OCI-LY7 (cell line): ENCODE measurements at regions not wholly inside any gene's neighbourhood (a gene's known extent, or its start where the extent isn't known, plus 50 kb on each side); places are given as distances from the start of the nearest gene placed in this dataset.

Experiments used
- BruUV-seq: library from RNA; stranded (reverse); fragments of 400-500 nt; replicated peaks from 2 replicates; lab custom pipeline; 2021; lab: Mats Ljungman, UMichigan
- CTCF ChIA-PET: fragments of 300-600 bp; sonication (Branson Sonifier 250); formaldehyde crosslinking; loops from one replicate; lab custom pipeline; 2022; ENCODE audit warnings: antibody characterized with exemption; ENCODE audit not compliant: unreplicated experiment; lab: Charles Lee
- POLR2A ChIA-PET: fragments of 300-600 bp; sonication (Branson Sonifier 250); formaldehyde crosslinking; loops from one replicate; lab custom pipeline; 2022; ENCODE audit warnings: antibody characterized with exemption; lab: Charles Lee
- DNase-seq: peaks from one replicate; pipeline ENCODE4 v3.0.0-alpha.2; 2015; ENCODE audit warnings: low spot score
- H2AFZ ChIP-seq: fragments of 200-600 bp; sonication (generic), shearing (Covaris generic); 2 replicates; pipeline ENCODE4 v1.6.1; 2014; ENCODE audit warnings: mild to moderate bottlenecking, antibody characterized with exemption, low read length, moderate library complexity
- H3K27ac ChIP-seq: fragments of 200-600 bp; sonication (generic); 2 replicates; pipeline ENCODE4 v1.5.1; 2014; ENCODE audit warnings: mixed run types, low read depth, mild to moderate bottlenecking, moderate library complexity, low read length, inconsistent platforms; ENCODE audit not compliant: poor library complexity, severe bottlenecking
- H3K36me3 ChIP-seq: fragments of 200-600 bp; sonication (generic); 2 replicates; pipeline ENCODE4 v1.6.1; 2014; ENCODE audit warnings: mild to moderate bottlenecking, antibody characterized with exemption, low read length, moderate library complexity, mixed read lengths; ENCODE audit not compliant: insufficient read depth
- H3K4me1 ChIP-seq: fragments of 200-600 bp; sonication (generic); 2 replicates; pipeline ENCODE4 v1.5.1; 2014; ENCODE audit warnings: mild to moderate bottlenecking, low read length; ENCODE audit not compliant: insufficient read depth, poor library complexity, severe bottlenecking
- H3K4me2 ChIP-seq: fragments of 200-600 bp; sonication (generic); 2 replicates; pipeline ENCODE4 v1.6.1; 2014; ENCODE audit warnings: mild to moderate bottlenecking, low read length
- H3K4me3 ChIP-seq: fragments of 200-600 bp; sonication (generic); 2 replicates; pipeline ENCODE4 v1.5.1; 2014; ENCODE audit warnings: mild to moderate bottlenecking, low read depth, low read length; ENCODE audit not compliant: poor library complexity, severe bottlenecking
- H3K79me2 ChIP-seq: fragments of 200-600 bp; sonication (generic); 2 replicates; pipeline ENCODE4 v1.6.1; 2016; ENCODE audit warnings: low read depth, mild to moderate bottlenecking, low read length, moderate library complexity, mixed read lengths; ENCODE audit not compliant: insufficient read depth
- H3K9me2 ChIP-seq: fragments of 200-600 bp; sonication (generic); 2 replicates; pipeline ENCODE4 v1.6.1; 2016; ENCODE audit warnings: mild to moderate bottlenecking, low read length, mixed read lengths; ENCODE audit not compliant: insufficient read depth
- H3K9me3 ChIP-seq: fragments of 200-600 bp; sonication (generic); 2 replicates; pipeline ENCODE4 v1.6.1; 2014; ENCODE audit warnings: mild to moderate bottlenecking, mixed run types, low read length, mixed read lengths
- H4K20me1 ChIP-seq: fragments of 200-600 bp; sonication (generic); 2 replicates; pipeline ENCODE4 v1.6.1; 2014; ENCODE audit warnings: mild to moderate bottlenecking, antibody characterized with exemption, low read length, moderate library complexity, mixed read lengths; ENCODE audit not compliant: insufficient read depth
- EZH2phosphoT487 ChIP-seq: fragments of 200-600 bp; sonication (generic); IDR thresholded peaks from 2 replicates; pipeline ENCODE4 v1.6.1; 2018; ENCODE audit warnings: low read depth, borderline replicate concordance, mild to moderate bottlenecking, mixed run types, antibody characterized with exemption, low read length, moderate library complexity, mixed read lengths
- intact Hi-C: fragments of 100-400 bp; cut with micrococcal nuclease; formaldehyde crosslinking; loops from one replicate; pipeline ENCODE4 v1.10.0; 2022; ENCODE audit not compliant: unreplicated experiment
- TF ChIP-seq, protein P1 (sequence below): fragments of 200-600 bp; sonication (generic); conservative IDR thresholded peaks from 2 replicates; pipeline ENCODE4 v1.5.1; 2014; ENCODE audit warnings: mild to moderate bottlenecking, antibody characterized with exemption, low read length, moderate library complexity, mixed read lengths

DNA sequence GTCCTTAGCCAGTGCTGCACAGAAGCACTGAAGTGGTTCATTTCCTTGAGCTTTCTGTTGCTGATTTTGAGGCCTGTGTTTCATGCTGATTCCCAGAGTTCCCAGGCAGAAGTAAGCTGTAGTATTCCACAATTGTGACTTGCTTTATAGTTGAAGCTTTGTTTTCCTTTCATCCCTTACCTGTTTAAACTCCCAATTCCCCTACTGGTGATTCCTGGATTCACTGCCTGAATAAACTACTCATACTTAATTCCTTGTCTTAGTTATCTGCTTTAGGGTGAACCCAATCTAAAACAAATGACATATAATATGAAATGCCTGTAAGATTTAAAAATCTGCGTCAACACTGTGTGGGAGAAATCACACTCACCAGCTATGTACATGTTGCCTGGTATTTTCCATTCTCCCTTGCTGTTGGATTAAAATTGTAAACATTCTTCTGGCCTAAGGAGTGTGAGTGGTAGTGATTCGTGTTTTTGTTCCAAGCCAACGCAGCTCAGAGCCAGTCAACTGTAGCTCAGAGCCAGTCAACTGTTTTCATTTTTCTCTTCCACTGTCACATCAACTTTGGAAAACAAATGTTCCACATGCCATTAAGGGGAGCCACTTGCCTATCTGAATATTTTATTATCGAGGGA lies 879.4 kb downstream of the MRPL39 start:
- no peaks in the 10 kb centered on the region for H3K79me2 ChIP-seq
- no peak for DNase-seq
- no TSS peak for BruUV-seq
- H3K4me2 ChIP-seq = no peak overlapping the region
- no peak overlapping the region for H3K27ac ChIP-seq
- H3K9me2 ChIP-seq = no peaks in the 10 kb centered on the region
- H3K9me3 ChIP-seq = peaks cover 23% of the 10 kb centered on the region; the same call in 1 of the 2 replicates
- no peaks in the 10 kb centered on the region for H4K20me1 ChIP-seq
- no peaks in the 10 kb centered on the region for H3K36me3 ChIP-seq
- H3K4me3 ChIP-seq = no peak overlapping the region
- no peak overlapping the region for H2AFZ ChIP-seq
- TF ChIP-seq, protein P1, sequence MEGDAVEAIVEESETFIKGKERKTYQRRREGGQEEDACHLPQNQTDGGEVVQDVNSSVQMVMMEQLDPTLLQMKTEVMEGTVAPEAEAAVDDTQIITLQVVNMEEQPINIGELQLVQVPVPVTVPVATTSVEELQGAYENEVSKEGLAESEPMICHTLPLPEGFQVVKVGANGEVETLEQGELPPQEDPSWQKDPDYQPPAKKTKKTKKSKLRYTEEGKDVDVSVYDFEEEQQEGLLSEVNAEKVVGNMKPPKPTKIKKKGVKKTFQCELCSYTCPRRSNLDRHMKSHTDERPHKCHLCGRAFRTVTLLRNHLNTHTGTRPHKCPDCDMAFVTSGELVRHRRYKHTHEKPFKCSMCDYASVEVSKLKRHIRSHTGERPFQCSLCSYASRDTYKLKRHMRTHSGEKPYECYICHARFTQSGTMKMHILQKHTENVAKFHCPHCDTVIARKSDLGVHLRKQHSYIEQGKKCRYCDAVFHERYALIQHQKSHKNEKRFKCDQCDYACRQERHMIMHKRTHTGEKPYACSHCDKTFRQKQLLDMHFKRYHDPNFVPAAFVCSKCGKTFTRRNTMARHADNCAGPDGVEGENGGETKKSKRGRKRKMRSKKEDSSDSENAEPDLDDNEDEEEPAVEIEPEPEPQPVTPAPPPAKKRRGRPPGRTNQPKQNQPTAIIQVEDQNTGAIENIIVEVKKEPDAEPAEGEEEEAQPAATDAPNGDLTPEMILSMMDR = no peak
- TF ChIP-seq EZH2phosphoT487 = no peak
- ChIA-PET POLR2A (no interaction called here), CTCF (no interaction called here)
- intact Hi-C loops = no loop called here
- no peaks in the 10 kb centered on the region for H3K4me1 ChIP-seq

DNA sequence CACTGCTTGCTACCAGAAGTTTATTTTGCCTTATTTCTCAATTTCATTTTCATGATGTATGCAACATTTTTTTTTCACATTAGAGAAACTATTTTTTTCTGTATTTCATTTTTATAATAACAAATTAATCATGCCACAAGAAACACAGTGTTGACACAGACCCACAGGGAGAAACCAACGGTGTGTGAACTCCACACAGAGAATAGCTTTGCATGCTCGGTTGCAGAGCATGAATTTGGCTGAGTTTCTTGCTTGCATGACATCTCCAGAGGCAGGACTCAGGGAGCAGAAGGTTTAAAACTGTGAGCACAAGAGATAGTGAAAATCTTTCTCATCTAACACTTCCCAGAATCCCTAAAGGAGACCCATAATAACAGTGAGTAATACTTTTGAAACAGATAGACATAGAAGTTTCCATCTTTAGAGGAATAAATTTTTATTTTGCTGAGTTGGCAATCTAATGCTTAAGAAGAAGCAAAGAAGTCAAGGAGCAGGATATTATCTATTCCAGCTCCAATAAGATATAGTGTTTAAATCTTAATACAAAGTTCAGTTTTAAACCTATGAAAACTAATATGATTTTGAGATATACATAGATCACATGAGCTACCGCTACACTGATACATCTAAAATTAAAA lies 890.9 kb downstream of the MRPL39 start:
- no peak overlapping the region for H3K4me3 ChIP-seq
- no TSS peak for BruUV-seq
- no peak for TF ChIP-seq EZH2phosphoT487
- TF ChIP-seq, protein P1 = no peak
- POLR2A ChIA-PET = interaction anchor here (0.8 to 1.2 kb wide), 2 partner anchors 22 to 103 kb away, joined by 3 read pairs; no protein-coding TSS in a partner anchor
- no peaks in the 10 kb centered on the region for H3K36me3 ChIP-seq
- CTCF ChIA-PET = no interaction called here
- no peaks in the 10 kb centered on the region for H3K4me1 ChIP-seq
- DNase-seq = no peak
- H2AFZ ChIP-seq = no peak overlapping the region
- H3K79me2 ChIP-seq = no peaks in the 10 kb centered on the region
- peaks cover 36% of the 10 kb centered on the region; the same call in 1 of the 2 replicates for H3K9me3 ChIP-seq
- H3K27ac ChIP-seq = no peak overlapping the region
- intact Hi-C loops = no loop called here
- no peaks in the 10 kb centered on the region for H4K20me1 ChIP-seq
- H3K9me2 ChIP-seq = no peaks in the 10 kb centered on the region
- no peak overlapping the region for H3K4me2 ChIP-seq

DNA sequence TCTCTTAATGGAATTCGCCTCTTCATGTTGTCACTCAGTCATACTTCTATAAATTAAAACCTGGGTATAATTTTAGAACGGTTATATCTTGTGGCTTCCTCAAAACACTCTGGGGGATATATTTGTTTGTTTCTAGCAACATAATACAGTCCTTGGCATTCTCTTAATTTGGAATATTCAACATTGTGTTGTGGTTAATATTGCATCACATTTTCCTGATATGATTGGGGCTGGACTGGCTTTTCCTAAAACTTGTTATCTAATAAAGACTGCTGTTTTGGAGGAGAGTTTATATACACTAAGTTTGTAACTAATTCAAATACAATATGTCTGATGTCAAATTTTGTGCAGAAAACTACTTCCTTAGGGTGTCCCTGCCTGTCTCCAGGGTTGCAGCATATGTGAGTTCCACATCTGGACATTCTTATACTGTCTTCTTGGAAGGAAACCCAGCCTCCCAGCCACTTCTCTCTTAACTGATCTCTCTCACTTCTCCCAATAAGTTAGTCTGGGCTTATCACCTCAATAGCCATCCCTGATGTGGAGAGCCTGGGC lies 892.6 kb downstream of the MRPL39 start:
- TF ChIP-seq, protein P1 = no peak
- TF ChIP-seq EZH2phosphoT487 = no peak
- Histone ChIP-seq H3K9me3 (peaks cover 39% of the 10 kb centered on the region; the same call in 1 of the 2 replicates), H3K9me2 (no peaks in the 10 kb centered on the region), H3K4me3 (no peak overlapping the region), H3K4me1 (no peaks in the 10 kb centered on the region), H2AFZ (no peak overlapping the region), H3K27ac (no peak overlapping the region), H3K36me3 (no peaks in the 10 kb centered on the region), H3K4me2 (no peak overlapping the region), H4K20me1 (no peaks in the 10 kb centered on the region), H3K79me2 (no peaks in the 10 kb centered on the region)
- POLR2A ChIA-PET = no interaction called here
- CTCF ChIA-PET = no interaction called here
- no TSS peak for BruUV-seq
- intact Hi-C loops = no loop called here
- no peak for DNase-seq
